SH-SY5Y (cell line): ENCODE measurements at regions not wholly inside any gene's neighbourhood (a gene's known extent, or its start where the extent isn't known, plus 50 kb on each side); places are given as distances from the start of the nearest gene placed in this dataset.

Experiments used
- GATA2 ChIP-seq: IDR thresholded peaks from 2 replicates; pipeline ENCODE4 v1.6.1; 2011; ENCODE audit warnings: mild to moderate bottlenecking, low read depth, low read length
- GATA3 ChIP-seq: IDR thresholded peaks from 2 replicates; pipeline ENCODE4 v1.6.1; 2011; ENCODE audit warnings: low read depth, mild to moderate bottlenecking, low read length, moderate library complexity

DNA sequence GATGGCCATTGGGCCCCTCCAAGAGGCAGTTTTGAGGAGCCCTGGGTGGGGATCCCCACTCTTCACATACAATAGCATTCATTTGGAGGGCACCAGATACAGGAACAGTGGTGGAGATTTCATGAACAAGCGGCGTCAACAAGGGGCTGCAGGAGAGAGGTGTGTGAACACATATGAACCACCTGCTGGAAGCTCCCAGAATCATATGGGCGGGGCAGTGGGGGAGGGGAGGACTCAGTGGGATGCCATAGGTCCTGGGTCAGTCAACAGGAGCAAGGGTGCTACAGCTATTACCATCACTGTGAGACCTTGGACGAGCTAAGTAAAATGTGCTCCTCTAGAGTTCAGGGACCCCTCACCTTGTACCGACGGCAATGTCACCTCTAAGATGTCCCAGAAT, 100.4 kb upstream of the IRF2BP2 start:
- TF ChIP-seq GATA3: no peak
- TF ChIP-seq GATA2: no peak

DNA sequence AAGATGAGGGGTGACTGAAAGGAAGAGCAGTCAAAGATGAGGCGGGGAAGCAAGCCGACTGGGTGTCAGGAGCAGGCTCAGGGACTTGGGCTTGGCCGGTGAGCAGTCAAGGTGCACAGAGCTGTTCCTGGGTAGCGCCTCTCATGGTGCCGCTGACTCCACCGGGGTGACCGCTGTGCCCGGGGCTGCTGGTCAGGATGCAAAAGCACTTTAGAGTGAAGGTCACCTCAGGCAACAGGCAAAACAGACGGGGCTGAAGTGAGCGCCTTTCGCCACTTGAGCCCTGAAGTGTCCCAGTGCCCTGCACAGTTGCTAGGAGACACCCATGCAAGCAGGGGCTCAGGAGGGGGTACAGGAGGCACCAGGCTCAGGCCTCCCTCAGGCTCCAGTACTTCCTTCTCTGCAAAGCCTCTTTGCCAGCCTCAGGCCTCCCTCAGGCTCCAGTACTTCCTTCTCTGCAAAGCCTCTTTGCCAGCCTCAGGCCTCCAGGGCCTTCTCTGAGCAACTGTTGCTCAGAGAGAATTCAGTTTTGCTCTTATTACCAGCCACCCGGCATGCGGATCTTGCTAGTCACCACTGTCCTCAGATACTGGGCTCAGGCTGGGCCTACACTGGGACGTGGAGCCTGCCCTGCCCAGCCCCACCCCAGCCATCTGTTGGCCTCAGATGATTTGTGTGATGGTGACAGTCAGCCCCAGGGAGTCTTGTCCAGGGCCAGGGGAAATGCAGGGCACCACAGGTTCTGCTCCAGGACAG, 99.7 kb upstream of the IRF2BP2 start:
- no peak for TF ChIP-seq GATA3
- TF ChIP-seq GATA2: no peak

DNA sequence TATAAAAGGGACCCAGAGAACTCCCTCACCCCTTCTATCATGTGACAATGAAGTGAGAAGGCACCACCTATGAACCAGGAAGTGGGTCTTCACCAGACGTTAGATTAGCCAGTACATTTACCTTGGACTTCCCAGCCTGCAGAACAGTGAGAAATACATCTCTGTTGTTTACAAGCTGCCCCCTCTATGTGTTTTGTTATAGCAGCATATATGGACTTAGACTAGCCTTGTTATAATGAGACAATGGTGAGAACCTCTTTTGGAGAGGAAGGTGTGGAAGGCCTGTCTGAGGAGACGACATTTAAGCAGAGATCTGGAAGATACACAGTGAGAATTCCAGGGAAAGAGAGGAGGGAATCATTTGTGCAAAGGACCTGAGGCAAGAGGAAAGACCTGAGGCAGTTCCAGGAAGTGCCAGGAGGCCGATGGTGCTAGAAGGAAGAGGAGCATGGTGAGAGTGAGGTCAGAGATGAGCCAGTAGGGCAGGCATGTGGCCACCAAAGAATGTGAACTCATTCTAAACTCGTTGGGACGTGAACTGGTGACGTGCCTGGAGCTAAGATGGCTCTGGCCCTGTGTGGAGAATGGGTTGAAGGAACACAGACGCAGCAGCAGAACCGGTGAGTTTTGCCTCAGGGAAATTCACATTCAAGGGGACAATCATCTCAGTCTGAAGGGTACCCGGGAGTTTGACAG, 98.9 kb upstream of the IRF2BP2 start:
- TF ChIP-seq GATA3: no peak
- TF ChIP-seq GATA2: no peak

DNA sequence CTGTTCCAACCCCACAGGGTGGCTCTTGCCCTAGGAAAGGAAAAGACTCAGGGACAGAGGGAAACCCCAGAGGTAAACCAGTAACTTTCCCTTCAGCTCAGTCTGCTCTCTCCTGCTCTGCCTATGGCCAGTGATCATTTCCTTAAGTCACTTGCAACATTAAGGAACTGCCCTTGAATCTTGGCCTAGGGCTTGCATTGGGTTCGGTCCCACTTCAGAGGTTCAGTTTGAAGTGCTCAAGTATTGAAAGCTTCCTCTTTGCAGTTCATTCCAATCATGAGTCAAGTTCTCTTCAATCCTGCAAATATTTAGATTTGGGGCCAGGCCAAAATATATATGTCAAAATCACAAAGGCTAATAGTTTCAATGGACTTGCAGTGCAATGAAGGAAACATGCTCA, 97.7 kb upstream of the IRF2BP2 start:
- TF ChIP-seq GATA3 (no peak), GATA2 (no peak)

DNA sequence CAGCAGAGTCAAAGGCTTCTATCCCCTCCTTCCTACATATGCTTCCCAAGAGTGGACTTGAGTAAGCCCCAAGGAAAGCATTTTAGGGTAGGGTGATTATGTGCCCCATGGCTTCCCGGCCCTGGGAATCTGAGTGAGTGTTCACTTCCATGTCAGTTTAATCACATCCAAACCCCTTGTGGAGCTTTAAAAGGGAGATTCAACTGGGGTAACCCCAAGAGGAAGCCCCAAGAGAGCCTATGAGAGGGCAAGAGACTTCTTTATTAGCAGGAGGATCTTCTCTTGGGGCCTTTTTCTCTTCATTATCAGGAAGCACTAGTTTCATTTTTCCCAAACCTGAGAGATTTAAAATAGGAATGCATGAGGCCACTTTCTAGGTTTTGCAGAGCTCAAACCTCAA, 97.0 kb upstream of the IRF2BP2 start:
- TF ChIP-seq GATA2 (no peak), GATA3 (no peak)

DNA sequence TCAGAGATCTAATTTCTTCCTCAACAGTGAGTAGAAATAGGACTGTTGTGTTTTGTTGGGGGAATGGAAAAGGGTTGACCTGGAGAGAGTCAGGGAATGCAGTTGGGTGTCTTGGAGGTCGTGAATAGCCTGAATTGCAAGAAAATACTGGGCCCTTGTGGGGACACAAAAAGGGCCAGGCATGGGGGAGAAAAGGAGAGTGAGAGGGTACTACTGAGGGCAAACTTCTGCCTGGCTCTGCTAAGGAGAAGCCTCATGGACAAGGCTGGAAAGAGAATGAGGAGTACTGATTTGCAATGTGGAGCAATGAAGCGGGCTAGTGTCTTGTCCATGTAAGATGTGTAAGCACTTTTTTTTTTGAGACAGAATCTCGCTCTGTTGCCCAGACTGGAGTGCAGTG, 96.2 kb upstream of the IRF2BP2 start:
- TF ChIP-seq GATA2 (no peak), GATA3 (no peak)

DNA sequence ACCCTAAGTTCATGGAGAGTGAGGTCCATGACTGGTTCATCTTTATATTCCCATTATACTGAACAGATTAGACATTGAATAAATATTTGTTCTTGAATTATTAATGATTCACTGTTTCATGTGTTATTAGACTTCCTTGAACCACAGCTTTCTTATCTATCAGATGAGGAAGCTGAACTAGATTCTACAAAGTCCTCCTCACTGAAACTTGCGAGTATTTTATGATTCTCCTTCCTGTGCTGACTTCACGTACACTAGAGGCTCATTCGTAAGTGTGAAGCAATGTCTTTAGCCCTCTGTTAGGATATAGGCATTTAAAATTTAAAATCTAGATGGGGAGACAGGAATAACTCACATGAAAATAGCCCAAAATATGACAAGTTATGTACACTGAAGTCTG, 95.6 kb upstream of the IRF2BP2 start:
- no peak for TF ChIP-seq GATA2
- no peak for TF ChIP-seq GATA3

DNA sequence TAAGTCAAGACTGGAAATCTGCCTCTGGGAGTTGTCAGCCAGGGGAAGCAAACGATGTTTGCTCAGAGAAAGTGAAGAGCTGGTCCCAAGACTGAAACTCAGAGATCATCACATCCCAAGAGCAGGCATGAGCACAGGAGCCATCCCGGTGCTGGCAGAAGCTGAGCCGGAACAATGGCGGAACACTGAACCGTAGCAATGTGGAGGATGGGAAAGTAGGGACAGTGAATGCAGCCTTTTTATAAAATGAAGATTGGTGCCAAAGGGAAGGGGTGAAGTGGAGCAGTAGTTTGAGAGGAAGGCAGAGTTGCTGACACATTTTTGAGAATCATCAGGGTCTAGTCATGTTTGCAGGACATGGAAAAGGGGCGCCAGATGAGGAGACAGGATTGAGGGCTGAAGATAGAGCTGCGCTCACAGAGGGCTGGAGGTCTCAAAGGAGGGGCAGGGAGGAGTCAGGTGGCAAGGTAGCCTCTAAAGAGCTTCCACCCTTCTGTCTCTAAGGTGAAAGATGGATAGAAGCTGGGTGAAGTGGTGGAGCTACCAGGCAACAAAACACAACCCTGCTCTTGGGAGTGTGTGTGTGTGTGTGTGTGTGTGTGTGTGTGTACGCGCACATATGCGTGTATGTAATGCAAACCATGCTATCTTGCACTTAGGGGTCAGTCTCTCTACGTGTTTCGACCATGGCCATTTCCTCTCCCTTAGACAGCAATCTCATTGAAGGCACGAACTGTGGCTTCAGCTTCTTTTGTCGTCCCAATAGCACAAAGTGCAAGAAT, 94.3 kb upstream of the IRF2BP2 start:
- no peak for TF ChIP-seq GATA3
- no peak for TF ChIP-seq GATA2

DNA sequence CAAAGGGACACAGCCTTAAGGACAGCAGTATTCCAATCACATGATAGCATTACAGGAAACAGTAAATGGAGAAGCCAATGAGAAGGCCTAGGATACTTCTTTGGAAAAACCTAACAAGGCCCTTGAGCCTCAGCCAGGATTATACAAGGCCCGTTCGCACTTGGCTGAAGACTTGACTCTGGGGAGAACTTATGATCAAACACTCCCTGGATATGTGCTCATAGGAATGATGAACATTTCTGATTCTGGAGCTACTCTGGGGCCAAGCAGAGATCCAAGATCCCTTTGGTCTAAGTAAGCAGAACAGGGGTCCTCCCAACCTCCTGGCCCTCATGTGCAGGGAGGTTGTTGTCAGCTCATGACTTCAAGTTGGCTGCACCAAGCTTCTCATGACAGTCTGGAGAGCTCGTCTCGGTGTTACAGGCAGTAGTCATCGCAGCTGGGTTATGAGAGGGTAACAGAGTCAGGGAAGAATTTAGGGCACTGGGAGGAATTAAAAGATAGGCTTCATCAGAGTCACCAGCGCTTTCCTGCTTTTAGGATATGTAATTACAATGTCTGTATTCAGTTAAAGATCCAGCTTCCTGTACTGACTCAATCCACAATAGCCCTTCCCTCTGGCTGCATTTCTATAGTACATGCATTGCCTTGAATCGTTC, 92.5 kb upstream of the IRF2BP2 start:
- no peak for TF ChIP-seq GATA2
- TF ChIP-seq GATA3: no peak

DNA sequence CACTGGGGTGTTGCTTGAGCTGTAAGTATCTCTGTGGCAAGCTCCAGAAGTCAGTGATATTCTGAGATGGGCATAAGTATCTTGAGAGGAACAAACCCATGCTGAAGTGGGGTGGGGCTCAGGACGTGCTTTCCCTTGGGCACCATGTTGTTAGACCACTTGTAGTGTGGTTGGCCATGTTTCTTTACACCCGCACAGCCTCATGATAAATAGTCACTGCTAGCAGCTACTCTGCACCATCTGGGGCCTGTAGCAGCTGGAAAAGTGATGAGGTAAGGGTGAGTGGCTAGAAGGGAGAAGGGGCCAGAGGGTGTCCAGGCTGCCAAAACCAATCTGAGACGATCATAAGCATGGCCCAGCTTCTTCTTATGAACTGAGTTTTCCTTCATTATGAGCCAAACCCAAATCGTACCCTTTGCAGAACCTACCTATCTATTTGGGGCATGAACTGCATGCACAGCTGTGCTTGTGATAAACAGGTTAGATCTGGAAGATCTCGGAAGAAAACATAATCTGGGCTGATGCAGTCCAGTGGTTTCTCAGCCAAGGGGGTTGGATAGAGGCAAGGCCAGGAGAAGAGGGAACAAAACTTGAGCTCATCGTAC, 91.9 kb upstream of the IRF2BP2 start:
- TF ChIP-seq GATA3 (no peak), GATA2 (no peak)

DNA sequence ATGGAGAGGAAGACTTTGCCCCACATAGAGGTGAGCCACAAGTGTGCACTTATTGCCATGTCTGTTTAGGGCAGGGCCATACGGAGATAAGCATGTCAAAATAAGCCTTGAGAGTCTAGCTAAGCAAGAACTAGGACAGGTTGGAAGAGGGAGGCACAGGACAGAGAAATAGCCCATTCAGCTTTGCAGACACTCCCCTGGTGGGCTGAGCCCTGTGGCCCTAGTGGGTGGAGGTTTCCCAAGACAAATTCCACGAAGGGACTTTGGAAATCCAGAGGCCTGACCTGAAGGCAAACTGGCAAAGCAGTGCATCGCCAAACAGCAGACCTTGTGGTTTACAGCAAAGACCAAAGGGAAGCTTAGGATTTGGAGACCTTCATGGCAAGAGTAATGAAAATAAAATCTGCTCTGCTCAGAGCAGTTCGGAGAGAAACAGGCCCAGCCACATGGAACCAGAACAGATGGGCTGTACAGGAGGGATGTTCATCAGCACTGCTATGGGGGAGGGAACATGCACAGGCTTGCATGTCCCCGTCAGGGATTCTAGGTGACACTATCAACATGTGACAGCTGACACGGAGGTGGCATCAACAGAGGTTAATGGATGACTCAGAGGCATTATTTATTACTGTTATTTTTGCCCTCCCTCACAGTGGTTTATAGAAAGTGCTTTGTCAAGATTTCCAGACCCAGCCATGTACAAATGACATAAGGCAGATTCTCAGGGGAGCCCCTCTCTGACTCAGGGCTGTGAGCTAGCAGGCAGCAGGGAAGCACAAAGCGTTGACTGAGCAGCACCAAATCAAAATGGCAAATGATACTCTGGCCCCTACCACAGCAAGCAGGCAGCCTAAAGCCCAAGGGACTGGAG, 90.1 kb upstream of the IRF2BP2 start:
- no peak for TF ChIP-seq GATA2
- no peak for TF ChIP-seq GATA3

DNA sequence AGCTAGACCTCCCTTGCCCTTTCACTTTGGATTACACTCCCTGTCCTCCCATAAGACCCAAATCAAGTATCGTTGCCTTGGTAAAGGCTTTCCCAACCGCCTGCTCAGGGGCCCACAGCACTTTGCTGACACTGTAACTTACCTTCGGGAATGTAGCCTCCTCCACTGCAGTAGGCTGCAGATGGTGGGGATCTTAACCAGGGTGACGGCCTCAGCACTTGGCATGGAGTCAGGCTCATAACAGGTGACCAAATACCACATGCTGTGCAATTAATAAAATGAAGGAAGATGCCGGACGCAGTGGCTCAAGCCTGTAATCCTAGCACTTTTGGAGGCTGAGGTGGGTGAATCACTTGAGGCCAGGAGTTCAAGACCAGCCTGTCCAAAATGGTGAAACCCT, 88.7 kb upstream of the IRF2BP2 start:
- TF ChIP-seq GATA2: no peak
- no peak for TF ChIP-seq GATA3

DNA sequence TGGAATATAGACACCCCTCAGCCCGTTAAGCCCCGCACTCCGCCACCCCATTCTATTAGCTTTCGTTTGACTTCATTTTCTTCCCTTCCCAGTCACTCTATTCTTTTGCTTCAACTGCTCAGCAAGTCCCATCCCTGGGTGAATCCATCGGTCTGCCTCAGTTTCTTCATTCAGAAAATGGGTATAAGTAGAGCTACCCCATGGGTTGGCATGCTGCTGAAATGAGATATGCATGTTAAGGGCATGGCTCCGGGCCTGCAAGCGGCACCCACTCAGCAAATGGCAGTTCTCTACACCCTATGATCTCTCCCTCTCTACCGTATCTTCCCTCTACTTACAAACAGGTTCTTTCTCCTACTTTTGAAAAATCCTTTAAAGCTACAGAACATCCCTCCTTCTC, 87.8 kb upstream of the IRF2BP2 start:
- TF ChIP-seq GATA3: no peak
- TF ChIP-seq GATA2: no peak
